ENCODE measurements at regions not wholly inside any gene's neighbourhood (a gene's known extent, or its start where the extent isn't known, plus 50 kb on each side); places are given as distances from the start of the nearest gene placed in this dataset.

GRCh38 chr2:195531754-195532153 is 125.3 kb upstream of the SLC39A10 start:
- TF ChIP-seq CTCF (IDR thresholded peaks at IDR 0.05; ENCODE audit: poor library complexity) (no peak), EZH2 (IDR thresholded peaks at IDR 0.05; ENCODE audit: borderline replicate concordance) (no peak), EZH2phosphoT487 (IDR thresholded peaks at IDR 0.05; ENCODE audit: low read depth, severe bottlenecking, unreplicated experiment) (no peak)

Data from hepatocyte (in vitro differentiated cells).